Type B pancreatic cell (in vitro differentiated cells): ENCODE measurements at regions not wholly inside any gene's neighbourhood (a gene's known extent, or its start where the extent isn't known, plus 50 kb on each side); places are given as distances from the start of the nearest gene placed in this dataset.

Source experiments
- DNase-seq: peaks from one replicate; pipeline ENCODE4 v3.0.0; 2021; ENCODE audit warnings: mixed read lengths; ENCODE audit not compliant: unreplicated experiment; ENCODE audit errors: extremely low spot score
- H3K27ac Mint-ChIP-seq: 2 replicates; pipeline ENCODE4 v1.8.0; 2021; ENCODE audit warnings: mild to moderate bottlenecking, mixed read lengths
- H3K27me3 Mint-ChIP-seq: 2 replicates; pipeline ENCODE4 v1.8.0; 2021; ENCODE audit warnings: mixed read lengths
- H3K36me3 Mint-ChIP-seq: 2 replicates; pipeline ENCODE4 v1.8.0; 2021; ENCODE audit warnings: mixed read lengths
- H3K4me1 Mint-ChIP-seq: one replicate; pipeline ENCODE4 v1.8.0; 2021; ENCODE audit warnings: mixed read lengths; ENCODE audit not compliant: unreplicated experiment
- H3K4me3 Mint-ChIP-seq: 2 replicates; pipeline ENCODE4 v1.8.0; 2021; ENCODE audit warnings: mild to moderate bottlenecking, mixed read lengths
- H3K9me3 Mint-ChIP-seq: 2 replicates; pipeline ENCODE4 v1.8.0; 2021; ENCODE audit warnings: mixed read lengths
- CTCF ChIP-seq: fragments of 200-600 bp; sonication (generic); conservative IDR thresholded peaks from 2 replicates; pipeline ENCODE4 v1.5.0; 2021; ENCODE audit warnings: antibody characterized with exemption, mild to moderate bottlenecking

GRCh38 chr11:62073061-62073460 lies 50.8 kb upstream of the INCENP start:
- TF ChIP-seq CTCF = no peak

DNA sequence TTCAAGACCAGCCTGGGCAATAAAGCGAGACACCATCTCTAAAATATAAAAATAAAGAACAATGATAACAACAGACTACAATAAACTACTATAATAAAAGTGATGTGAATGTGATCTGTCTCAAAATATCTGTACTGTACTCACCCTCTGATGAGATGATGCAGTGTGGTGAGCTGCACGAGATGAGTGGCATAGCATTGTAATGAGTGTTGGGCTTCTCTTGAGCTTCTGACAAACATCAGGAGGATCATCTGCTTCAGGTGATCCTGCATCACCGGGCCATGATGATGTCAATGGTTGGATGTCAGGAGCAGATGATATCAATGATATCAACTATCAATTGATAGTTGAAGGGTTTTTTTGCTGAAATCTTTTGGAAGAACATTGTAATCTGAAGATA lies 52.4 kb upstream of the INCENP start:
- H3K9me3 Mint-ChIP-seq = no peaks in the 10 kb centered on the region
- no peak for DNase-seq
- TF ChIP-seq CTCF = no peak
- peaks cover 13% of the 10 kb centered on the region for H3K4me1 Mint-ChIP-seq
- H3K4me3 Mint-ChIP-seq = no peak overlapping the region
- H3K36me3 Mint-ChIP-seq = no peaks in the 10 kb centered on the region
- H3K27ac Mint-ChIP-seq = no peak overlapping the region
- H3K27me3 Mint-ChIP-seq = no peaks in the 10 kb centered on the region

More at GRCh38 chr11:62073061-62073460, 50.8 kb upstream of the INCENP start:
- Mint-ChIP-seq H3K27ac (no peak overlapping the region), H3K36me3 (no peaks in the 10 kb centered on the region), H3K9me3 (no peaks in the 10 kb centered on the region), H3K4me1 (peaks cover 13% of the 10 kb centered on the region), H3K4me3 (no peak overlapping the region), H3K27me3 (no peaks in the 10 kb centered on the region)
- DNase-seq = no peak

- Mint-ChIP-seq H3K36me3 (no peaks in the 10 kb centered on the region), H3K27me3 (no peaks in the 10 kb centered on the region), H3K4me1 (peaks cover 13% of the 10 kb centered on the region), H3K4me3 (no peak overlapping the region), H3K9me3 (no peaks in the 10 kb centered on the region), H3K27ac (no peak overlapping the region)
- TF ChIP-seq CTCF = no peak
- no peak for DNase-seq
Measured at GRCh38 chr11:62069986-62070919, 53.6 kb upstream of the INCENP start.

DNA sequence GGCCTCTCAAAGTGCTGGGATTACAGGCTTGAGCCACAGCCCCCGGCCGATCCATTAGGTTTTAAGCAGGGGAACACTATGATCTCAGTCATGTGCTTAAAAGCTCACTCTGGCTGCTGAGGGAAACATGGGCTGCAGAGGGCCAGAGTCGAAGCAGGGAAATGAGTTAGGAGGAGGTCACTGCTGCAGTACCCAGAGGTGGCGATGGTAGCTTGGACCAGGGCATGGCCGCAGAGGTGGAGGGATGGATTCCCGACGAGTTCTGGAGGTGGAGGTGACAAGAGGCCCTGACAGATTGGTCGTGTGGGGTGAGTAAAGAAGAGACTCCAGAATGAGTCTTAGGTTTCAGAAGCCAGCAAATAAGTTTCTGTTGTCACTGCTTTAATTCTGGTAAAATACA lies 54.4 kb upstream of the INCENP start:
- Mint-ChIP-seq H3K36me3 (no peaks in the 10 kb centered on the region), H3K9me3 (no peaks in the 10 kb centered on the region), H3K4me1 (peaks cover 13% of the 10 kb centered on the region), H3K4me3 (no peak overlapping the region), H3K27me3 (no peaks in the 10 kb centered on the region), H3K27ac (no peak overlapping the region)
- no peak for TF ChIP-seq CTCF
- DNase-seq = no peak

DNA sequence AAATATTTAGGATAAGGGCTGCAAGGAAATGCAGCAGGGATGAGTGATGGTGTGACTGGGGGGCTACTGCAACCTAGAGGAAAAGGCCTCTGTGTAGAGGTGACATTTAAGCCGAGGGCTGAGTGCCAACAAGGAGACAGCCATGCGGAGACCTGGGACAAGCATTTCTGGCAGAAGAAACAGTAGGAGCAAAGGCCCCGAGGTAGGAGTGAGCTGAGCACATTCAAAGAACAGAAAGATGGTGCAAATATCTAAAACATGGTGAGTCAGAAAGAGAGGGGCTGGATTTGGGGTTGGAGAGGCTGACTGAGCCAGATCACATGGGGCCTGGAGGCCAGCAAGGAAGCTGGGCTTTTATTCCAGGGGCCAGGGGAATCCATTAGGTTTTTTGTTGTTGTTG lies 55.1 kb upstream of the INCENP start:
- no peak overlapping the region for H3K27ac Mint-ChIP-seq
- TF ChIP-seq CTCF = no peak

More for the DNA sequence above, 55.1 kb upstream of the INCENP start:
- no peak for DNase-seq
- peaks cover 13% of the 10 kb centered on the region for H3K4me1 Mint-ChIP-seq
- no peaks in the 10 kb centered on the region for H3K9me3 Mint-ChIP-seq
- H3K4me3 Mint-ChIP-seq = no peak overlapping the region
- no peaks in the 10 kb centered on the region for H3K36me3 Mint-ChIP-seq
- H3K27me3 Mint-ChIP-seq = no peaks in the 10 kb centered on the region
